UCSD-AML1 (cell line): ENCODE measurements at regions not wholly inside any gene's neighbourhood (a gene's known extent, or its start where the extent isn't known, plus 50 kb on each side); places are given as distances from the start of the nearest gene placed in this dataset.
"Not testable (repeated sequence)": the region's sequence is repeated elsewhere in the genome, so short reads cannot be mapped to it uniquely, and the experiment has no call there.

Experiments used
- DNase-seq: peaks from one replicate; lab custom pipeline; 2025; ENCODE audit not compliant: unreplicated experiment; lab: John Stamatoyannopoulos, UW

DNA sequence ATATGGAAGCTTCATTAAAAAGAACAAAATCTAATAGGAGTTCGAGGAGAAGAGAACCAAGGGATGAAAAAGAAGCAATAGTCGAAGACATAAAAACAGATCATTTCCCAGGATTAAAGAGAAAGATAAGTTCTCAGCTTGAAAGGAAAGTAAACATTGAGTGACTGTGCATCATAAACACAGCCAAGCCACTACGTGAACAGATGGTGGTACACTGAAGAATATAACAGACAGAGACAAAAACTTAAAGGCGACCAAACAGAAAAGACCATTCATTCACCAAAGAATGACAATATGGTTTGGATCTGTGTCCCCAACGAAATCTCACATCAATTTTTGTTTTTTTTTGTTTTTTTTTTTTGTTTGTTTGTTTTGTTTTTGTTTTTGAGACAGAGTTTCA lies 210.8 kb upstream of the LINGO1 start:
- DNase-seq: no peak

DNA sequence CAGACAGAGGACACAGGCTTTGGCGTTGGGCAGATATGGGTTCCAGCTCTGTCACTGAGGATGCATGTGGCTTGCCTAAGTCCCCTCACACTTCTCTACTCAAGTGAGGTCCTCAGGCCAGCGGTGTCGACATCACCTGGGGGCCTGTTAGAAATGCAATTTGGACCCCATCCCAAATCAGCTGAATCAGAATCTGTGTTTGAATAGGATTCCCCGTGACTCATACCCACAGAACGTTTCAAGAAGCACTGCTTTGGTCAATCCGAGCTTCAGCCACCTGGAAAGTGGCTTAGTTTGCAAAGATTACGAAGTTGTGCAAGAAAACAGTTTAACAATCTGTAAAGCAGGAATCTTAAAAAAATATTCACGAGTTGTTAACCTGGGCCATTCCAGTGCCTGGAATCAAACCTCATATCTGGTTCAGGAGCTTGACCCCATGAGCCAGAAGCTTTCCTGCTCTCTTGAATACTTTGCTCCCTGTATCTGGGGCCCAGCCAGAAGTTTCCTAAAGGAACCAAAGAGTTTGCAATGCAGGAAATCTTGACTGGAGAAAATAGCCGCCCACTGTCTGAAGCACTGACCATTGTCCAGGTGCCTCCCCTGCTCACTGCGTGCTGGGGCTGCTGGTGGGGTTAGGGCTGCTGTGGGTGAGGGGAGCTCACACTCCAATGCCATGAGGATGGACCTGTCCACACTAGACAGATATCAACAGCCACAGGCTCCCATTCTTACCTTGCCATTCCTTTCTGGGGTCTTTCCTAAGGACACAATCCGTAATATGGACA lies 208.5 kb upstream of the LINGO1 start:
- DNase-seq: no peak

- DNase-seq: no peak
These were observed 207.5 kb upstream of the LINGO1 start for GRCh38 chr15:77839970-77840905.

GRCh38 chr15:77839456-77839855 lies 206.7 kb upstream of the LINGO1 start:
- no peak for DNase-seq

- DNase-seq: no peak
These were observed 205.9 kb upstream of the LINGO1 start for GRCh38 chr15:77838595-77838994.

- DNase-seq: no peak
These were observed 205.3 kb upstream of the LINGO1 start for GRCh38 chr15:77838061-77838460.

DNA sequence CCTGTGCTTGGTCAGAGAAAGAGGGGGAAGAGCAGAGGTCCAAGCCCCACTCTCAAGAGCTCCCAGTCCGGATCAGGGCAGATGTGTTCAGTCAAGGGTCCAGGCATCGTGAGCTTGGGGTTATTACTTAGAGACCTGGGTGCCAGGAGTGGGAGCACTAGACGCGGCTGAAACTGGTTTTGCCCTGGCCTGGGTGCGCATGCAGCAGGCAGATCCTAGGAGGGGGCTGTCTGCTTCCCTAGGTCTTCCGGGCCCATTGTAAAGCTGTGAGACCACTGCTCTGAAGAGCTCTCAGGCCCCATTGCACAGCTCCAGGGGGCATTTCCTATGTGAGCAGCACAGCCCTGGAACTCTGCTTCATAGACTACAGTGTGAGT lies 204.9 kb upstream of the LINGO1 start:
- no peak for DNase-seq

DNA sequence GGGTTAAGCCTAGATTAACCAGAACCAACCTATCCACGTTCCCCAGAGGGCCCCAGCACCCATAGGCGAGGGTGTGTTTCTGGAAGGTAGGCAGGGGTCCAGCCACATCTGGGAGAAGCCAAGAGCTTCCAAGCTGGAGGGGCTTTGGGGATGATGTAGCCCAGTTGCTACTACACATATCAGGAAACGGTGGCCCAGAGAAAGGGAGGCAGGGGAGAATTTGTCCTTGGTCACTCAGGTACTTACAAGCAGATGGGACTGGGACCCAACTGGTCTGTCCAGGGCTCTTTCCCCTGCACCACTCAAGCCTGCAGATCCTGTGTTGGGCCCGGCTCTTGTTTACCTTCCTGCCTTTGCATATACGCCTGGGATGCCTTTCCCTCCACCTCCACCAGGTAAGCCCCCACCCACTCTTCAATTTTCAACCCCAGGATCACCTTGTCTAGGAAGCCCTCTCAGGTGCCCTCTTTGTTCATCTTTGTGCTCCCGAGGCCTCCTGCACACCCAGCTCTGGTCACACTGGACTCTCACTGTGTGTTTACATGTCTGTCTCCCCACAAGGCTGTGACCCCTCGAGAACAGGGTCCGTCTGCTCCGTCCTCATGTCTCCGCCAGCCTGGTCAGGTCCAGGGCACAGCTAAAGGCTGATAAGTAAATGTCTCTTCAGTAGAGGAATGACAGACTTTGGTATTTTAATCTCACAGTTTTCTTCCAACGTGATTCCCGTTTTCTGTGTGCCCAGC lies 204.4 kb upstream of the LINGO1 start:
- DNase-seq: no peak

GRCh38 chr15:77836121-77836692 lies 203.5 kb upstream of the LINGO1 start:
- no peak for DNase-seq

GRCh38 chr15:77834276-77834990 lies 201.7 kb upstream of the LINGO1 start:
- no peak for DNase-seq

DNA sequence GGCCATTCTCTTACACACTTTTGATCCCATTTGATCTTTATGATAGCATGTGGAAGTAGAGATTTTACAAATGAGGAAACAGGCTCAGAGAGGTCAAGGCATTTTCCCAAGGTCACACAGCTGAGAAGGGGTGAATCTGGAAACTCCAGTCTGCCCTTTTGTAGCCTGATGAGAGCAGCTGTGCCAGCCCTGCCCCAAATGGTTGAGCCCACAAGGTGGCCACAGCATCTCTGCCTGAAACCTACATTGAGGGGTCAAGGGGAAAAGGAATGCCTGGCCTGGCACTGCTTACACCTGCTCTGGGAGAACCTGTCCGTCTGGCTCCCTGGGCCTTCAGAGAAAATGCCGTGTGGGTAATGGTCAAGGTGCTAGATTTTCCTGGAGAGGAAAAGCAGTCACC lies 200.2 kb upstream of the LINGO1 start:
- no peak for DNase-seq

DNA sequence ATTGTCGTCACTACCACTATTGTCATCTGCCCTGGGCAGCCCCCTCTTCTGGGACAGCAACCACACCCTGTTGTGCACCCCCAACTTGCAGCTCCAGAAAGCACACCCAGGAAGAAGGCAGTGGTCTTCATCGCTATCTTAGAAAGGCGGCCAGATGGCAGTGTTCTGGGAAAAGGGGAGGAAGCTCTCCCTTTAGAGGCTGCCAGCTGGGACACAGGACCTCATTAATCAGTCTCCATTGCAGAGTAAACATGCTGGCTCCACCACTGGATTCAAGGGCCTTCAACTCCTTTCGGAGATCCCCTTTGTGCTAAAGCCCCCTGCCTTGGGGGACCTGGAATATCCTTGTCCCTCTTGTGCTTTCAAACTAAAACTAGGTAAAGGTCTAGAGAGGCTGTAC lies 199.3 kb upstream of the LINGO1 start:
- no peak for DNase-seq

DNA sequence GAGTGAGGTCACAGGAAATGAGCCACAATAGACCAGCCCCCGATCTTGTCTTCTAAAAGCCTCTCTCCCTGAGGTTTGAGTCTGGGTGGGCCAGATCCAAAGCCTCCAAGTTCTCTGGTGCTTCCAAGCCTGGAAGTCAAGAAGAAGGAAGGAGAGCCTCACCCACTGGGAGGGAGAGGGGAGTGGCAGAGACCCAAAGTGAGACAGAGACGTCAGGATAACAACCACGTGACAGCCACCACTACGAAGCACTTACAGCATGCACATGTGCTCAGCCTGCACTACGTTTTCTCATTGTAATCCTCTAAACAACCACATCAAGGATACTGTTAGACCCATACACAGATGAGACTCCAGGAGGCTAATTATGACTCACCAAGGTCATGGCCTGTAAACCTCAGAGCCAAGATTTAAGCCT lies 197.3 kb upstream of the LINGO1 start:
- no peak for DNase-seq

- not testable (repeated sequence) for DNase-seq
These were observed 196.6 kb upstream of the LINGO1 start for GRCh38 chr15:77829331-77829730.

GRCh38 chr15:77827860-77828259 lies 195.1 kb upstream of the LINGO1 start:
- DNase-seq: no peak

DNA sequence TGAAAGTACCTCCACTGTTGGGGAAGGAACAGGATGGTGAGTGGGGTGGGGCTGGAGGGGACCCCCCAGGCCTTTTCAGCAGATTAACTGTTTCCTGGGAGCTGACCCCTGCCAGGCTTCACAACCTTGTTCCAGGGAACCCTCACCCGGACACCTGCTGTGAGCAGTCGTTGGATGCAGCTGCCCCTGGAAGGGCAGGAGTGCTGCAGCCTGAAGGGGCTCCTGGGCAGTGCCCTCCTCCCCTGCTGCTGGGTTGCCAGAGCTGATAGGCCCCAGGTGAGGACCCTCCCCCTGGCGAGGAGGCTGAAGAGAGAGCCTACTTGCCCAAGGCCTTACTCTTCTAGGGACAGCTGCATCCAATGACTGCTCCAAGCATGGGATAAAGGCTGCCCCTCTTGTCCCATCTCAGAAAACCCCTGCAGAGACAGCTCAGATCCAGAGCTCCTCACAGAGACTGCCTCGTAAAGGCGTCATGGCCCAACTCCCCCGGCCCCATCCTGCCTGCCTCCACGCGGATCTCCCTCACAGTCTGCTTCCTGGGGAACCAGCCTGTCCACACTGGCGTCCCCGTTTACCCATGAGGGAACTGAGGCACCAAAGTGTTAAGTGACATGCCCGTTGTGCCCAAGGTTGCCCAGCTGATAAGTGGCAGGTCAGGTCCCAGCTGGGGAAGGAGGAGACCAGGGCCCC lies 193.4 kb upstream of the LINGO1 start:
- no peak for DNase-seq

DNA sequence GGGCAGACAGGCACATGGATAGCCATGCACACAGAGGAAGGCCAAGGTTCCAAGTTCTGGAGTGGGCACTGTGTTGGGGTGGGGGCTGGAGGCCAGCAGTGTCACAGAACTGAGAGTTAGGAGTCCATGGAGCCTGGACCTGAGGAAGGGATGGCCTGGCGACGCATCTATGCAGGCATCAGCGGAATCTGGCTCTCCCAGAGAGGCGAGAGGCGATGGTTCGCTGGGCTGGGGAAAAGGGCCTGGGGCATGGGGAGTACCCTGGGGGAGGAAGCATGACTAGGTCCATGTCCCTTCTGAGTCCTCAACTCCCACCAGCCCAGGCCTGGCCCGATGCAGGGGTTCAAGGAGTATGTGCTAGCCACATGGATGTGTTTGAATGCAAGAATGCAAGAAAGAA lies 192.8 kb upstream of the LINGO1 start:
- DNase-seq: no peak

GRCh38 chr15:77825252-77825542 lies 192.5 kb upstream of the LINGO1 start:
- DNase-seq: no peak

DNA sequence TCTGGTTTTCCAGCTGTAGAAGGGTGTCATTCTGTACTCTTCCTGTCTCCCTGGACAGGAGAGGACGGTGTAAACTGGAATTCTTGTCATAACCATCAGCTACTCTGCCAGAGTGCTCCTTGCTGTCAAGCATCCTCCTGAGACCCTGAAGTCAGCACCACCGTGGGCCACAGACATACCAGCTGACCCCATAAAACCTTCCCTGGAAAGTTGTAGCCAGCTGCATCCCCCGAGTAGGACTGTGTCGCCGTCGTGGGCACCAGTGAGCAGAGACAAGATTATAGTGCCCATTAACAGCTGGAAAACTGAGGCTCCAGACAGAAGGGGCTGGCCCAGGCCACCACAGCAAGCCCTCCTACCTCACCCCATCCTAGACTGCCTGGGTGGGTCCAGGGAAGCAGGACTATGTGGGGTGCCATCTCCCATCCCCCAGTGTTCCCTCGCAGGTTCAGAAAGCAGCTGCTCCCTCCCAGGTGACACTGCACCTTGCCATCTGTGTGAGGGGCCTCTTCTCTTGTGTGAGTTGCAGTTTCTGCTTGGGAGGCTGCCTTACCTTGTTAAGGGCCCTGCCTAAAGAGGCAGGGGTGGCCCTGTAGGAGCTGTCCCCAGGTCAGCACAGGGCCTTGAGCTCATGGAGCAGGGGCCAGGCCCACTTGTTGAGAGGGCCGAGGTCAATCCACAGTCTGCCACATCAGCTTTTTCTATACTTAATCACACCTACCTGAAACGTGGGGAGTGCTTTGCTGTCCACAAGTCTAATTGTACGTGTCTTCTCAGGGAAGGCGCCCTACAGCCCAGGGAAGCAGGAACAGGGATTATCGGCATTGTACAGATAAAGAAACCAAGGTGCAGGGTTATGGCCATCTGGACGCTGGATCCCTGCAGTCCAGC lies 191.9 kb upstream of the LINGO1 start:
- DNase-seq: no peak
